Neural crest cell (in vitro differentiated cells): ENCODE measurements at regions not wholly inside any gene's neighbourhood (a gene's known extent, or its start where the extent isn't known, plus 50 kb on each side); places are given as distances from the start of the nearest gene placed in this dataset.
"Not testable (repeated sequence)": the region's sequence is repeated elsewhere in the genome, so short reads cannot be mapped to it uniquely, and the experiment has no call there.

Experiments
- DNase-seq: peaks from one replicate; pipeline ENCODE4 v3.0.0; 2021; ENCODE audit warnings: low read depth, mixed read lengths, low spot score
- H3K27ac Mint-ChIP-seq: one replicate; pipeline ENCODE4 v1.8.0; 2021; ENCODE audit warnings: mild to moderate bottlenecking, mixed read lengths; ENCODE audit not compliant: unreplicated experiment
- H3K27me3 Mint-ChIP-seq: 2 replicates; pipeline ENCODE4 v1.8.0; 2021; ENCODE audit warnings: low read depth, mild to moderate bottlenecking, mixed read lengths
- H3K36me3 Mint-ChIP-seq: 2 replicates; pipeline ENCODE4 v1.8.0; 2021; ENCODE audit warnings: low read depth, mild to moderate bottlenecking, mixed read lengths
- H3K4me1 Mint-ChIP-seq: 2 replicates; pipeline ENCODE4 v1.8.0; 2021; ENCODE audit warnings: mixed read lengths
- H3K4me3 Mint-ChIP-seq: one replicate; pipeline ENCODE4 v1.8.0; 2021; ENCODE audit warnings: mild to moderate bottlenecking, mixed read lengths
- H3K9me3 Mint-ChIP-seq: 2 replicates; pipeline ENCODE4 v1.8.0; 2021; ENCODE audit warnings: mixed read lengths
- CTCF ChIP-seq: fragments of 200-600 bp; sonication (generic); conservative IDR thresholded peaks from 2 replicates; pipeline ENCODE4 v1.5.0; 2021; ENCODE audit warnings: antibody characterized with exemption, mild to moderate bottlenecking

- Mint-ChIP-seq H3K9me3 (no peaks in the 10 kb centered on the region), H3K27ac (no peak overlapping the region), H3K27me3 (peaks cover 13% of the 10 kb centered on the region), H3K4me3 (no peak overlapping the region), H3K4me1 (peaks cover 4% of the 10 kb centered on the region), H3K36me3 (no peaks in the 10 kb centered on the region)
- no peak for DNase-seq
- no peak for TF ChIP-seq CTCF
Measured at GRCh38 chr16:87048730-87049115, 268.5 kb downstream of the C16orf95 start.

DNA sequence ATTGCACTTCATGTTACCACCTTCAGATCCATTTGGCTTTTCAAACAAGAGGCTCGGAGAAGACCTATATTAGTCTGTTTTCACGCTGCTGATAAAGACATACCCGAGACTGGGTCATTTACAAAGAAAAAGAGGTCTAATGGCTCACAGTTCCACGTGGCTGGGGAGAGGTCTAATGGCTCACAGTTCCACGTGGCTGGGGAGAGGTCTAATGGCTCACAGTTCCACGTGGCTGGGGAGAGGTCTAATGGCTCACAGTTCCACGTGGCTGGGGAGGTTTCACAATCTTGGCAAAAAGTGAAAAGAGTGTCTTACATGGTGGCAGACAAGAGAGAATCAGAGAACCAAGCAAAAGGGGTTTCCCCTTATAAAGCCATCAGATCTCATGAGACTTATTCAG lies 268.0 kb downstream of the C16orf95 start:
- H3K27ac Mint-ChIP-seq, H3K9me3 Mint-ChIP-seq, H3K4me3 Mint-ChIP-seq, H3K36me3 Mint-ChIP-seq, DNase-seq, H3K4me1 Mint-ChIP-seq, H3K27me3 Mint-ChIP-seq: not testable (repeated sequence)

DNA sequence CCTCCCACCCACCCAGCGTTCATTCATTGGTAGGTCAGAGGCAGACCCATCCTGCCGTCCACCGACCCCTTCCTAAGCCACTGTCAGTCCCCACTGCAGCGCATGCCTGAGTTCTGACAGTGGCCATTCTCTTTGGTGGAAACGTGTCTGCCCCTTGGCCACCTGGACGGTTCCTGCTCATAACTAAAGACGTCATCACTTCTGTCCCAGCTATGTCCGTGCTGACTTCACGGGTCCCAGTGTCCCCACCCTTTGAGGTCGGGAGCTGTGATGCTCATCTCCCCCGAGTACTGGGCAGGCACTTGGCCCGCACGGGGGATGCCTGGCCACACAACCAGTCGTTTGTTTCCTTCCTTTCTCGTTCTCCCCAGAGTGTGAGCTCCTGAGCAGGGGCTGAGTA lies 267.1 kb downstream of the C16orf95 start:
- no peak for TF ChIP-seq CTCF
- Mint-ChIP-seq H3K27ac (no peak overlapping the region), H3K9me3 (peaks cover 3% of the 10 kb centered on the region), H3K36me3 (no peaks in the 10 kb centered on the region), H3K4me1 (no peaks in the 10 kb centered on the region), H3K4me3 (no peak overlapping the region), H3K27me3 (peaks cover 6% of the 10 kb centered on the region)
- no peak for DNase-seq

- H3K27me3 Mint-ChIP-seq: peaks cover 6% of the 10 kb centered on the region
- H3K27ac Mint-ChIP-seq: no peak overlapping the region
- no peaks in the 10 kb centered on the region for H3K36me3 Mint-ChIP-seq
- peaks cover 3% of the 10 kb centered on the region for H3K9me3 Mint-ChIP-seq
- no peak overlapping the region for H3K4me3 Mint-ChIP-seq
- TF ChIP-seq CTCF: no peak
- H3K4me1 Mint-ChIP-seq: no peaks in the 10 kb centered on the region
- DNase-seq: no peak
Measured at GRCh38 chr16:87051526-87052320, 265.5 kb downstream of the C16orf95 start.

DNA sequence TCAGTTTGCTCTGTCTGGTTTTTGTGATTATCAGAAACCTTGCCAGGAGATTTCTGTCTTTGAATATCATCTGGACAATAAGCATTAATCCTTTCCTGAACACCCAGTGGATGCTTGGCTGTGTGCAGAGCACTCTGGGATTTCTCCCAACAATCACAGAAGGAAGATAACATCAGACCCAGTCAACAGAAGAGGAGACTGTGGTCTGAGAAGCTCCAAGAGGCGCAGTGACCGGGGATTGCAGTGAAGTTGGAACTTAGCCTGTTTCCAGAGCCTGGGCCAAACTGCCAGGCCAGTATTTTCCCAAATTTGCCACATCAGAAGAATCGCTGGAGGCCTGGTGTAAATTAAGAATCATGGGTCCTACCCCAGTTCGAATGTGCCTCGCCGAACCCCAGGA lies 264.7 kb downstream of the C16orf95 start:
- no peak for DNase-seq
- TF ChIP-seq CTCF: no peak
- H3K36me3 Mint-ChIP-seq: no peaks in the 10 kb centered on the region
- H3K27ac Mint-ChIP-seq: no peak overlapping the region
- H3K27me3 Mint-ChIP-seq: peaks cover 6% of the 10 kb centered on the region
- H3K4me3 Mint-ChIP-seq: no peak overlapping the region
- H3K9me3 Mint-ChIP-seq: peaks cover 3% of the 10 kb centered on the region
- no peaks in the 10 kb centered on the region for H3K4me1 Mint-ChIP-seq
